NOMO-1 treated with DMSO at 0.1 percent for 48 hours (cell line): ENCODE measurements at regions not wholly inside any gene's neighbourhood (a gene's known extent, or its start where the extent isn't known, plus 50 kb on each side); places are given as distances from the start of the nearest gene placed in this dataset.

Experiments used
- DNase-seq: peaks from one replicate; lab custom pipeline; 2025; ENCODE audit not compliant: unreplicated experiment; lab: John Stamatoyannopoulos, UW

DNA sequence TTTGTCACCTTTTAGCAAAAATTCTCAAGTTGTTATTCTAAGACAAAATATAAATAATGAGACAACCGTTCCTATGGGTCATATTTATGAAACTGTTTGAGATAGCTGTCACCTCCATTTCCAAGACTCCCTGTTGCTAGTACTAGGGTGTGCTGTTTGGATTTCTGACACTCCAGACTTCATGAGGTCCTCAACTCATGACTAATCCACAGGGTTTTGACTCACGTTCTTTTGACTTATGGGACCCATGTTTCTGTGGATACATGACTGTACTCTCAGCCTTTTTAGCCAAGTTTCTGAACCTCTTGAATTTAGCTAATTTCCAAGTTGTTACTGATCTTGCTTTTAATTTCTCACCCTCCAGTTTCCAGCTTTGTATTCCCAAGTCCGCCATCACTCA lies 178.7 kb upstream of the FAM98A start:
- DNase-seq = no peak

DNA sequence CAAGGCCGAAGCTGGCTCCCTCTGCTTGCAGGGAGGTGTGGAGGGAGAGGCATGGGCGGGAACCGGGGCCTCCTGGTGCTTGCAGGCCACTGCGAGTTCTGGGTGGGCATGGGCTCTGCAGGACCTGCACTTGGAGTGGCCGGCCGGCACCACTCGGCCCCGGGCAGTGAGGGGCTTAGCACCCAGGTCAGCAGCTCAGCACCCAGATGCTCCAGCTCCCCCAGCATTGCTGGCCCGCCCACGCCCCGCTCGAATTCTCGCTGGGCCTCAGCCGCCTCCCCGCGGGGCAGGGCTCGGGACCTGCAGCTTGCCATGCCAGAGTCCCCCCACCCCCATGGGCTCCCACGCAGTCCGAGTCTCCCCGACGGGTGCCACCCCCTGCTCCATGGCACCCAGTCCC lies 176.2 kb upstream of the FAM98A start:
- DNase-seq = no peak

DNA sequence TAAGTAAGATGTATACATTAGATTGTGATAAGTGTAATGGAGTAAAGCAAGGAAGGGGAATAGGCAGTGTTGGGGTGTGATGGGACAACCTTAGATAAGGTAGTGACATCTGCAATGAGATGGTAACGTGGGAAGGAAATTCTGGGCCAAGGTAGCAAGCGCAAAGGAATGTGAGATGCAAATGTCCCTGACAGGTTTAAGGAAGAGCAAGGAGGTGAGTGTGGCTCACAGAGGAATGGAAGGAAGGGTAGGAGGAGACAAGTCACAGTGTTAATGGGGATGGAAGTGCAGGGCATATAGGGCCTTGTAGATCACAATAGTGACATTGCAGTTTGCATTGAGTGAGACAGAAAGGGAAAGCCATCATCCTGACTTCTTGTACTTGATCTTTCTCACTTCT lies 170.9 kb upstream of the FAM98A start:
- no peak for DNase-seq

DNA sequence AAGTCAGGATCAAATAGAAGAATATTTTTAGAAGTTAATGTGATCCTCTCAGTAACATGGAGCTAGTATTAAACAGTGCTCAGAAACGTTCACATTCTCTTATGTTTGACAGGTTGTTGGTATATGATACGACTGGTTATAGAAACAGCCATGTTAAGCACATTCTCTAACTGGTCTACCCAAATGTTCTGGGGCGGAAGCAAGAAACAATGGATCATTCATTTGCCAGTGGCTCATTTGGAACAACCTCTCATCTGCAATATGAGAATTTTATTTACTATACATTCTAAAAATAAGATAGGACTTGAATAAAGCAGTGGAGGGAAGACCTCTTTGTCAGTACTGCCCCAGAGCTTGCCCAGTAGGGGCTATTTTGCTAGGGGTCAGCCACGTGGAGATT lies 167.1 kb upstream of the FAM98A start:
- no peak for DNase-seq

DNA sequence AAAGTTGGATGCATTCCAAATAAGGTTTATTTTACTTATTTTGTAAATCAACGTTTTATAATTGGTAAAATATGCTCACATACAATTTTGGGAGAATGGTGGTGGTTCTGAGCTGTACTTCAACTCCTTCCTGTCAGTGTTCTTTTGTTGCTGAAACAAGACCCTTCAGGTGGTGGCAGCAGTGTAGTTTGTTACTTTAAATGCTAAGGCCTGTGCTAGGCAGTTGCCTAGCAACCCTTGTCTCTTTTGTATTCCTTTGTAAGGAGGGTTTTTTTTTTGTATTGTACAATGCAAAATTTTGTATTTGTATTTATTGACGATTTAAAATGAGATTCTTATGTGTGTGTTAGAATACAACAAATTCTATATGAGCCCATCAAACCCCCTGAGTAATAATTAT lies 166.0 kb upstream of the FAM98A start:
- no peak for DNase-seq

DNA sequence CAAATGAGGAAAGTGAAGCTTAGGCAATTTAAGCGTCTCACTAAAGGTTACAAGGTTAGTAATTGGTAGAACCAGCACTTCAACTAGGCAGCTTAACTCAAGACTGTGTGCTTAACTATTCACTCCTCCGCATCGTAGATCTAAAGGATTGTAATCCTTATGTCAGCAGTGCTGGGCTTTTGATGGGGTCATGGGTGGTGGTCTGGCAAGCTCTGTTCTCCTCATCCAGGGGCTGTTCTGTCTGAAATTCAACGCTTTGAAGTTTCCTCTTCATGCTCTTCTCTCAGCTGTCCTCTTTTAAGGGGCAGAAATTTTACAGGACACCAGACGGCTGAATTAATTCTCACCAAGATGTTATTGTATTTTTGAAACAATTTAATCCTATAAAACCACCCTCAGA lies 165.5 kb upstream of the FAM98A start:
- no peak for DNase-seq

DNA sequence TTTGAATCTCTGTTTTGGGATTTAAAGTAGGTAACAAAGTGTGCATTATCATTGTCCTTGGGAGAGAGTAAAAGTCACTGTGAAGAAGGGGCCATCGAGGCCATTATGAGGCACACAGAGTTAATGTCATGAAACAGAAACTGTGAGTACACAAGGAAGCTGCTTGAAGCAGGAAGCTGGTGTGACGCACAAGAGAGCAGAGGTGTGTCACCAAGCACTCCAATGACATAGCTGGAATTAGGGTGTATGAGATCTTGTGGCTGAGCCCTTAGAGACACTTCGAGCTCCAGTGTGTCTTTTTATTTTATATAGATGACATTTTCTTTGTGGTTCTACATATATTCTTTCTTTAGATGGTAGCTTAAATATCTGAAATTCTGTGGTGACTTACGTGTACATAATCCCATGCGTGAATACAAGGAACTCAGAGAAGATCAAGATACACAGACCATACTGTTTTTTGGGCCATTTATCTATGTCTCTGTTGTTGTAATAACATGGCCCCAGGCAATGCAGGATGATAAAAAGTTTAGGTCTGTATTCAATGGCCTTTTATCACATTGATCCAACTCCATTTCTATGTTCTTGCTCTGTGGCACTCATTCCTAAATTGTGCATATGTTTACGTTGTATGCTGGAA lies 164.7 kb upstream of the FAM98A start:
- no peak for DNase-seq

DNA sequence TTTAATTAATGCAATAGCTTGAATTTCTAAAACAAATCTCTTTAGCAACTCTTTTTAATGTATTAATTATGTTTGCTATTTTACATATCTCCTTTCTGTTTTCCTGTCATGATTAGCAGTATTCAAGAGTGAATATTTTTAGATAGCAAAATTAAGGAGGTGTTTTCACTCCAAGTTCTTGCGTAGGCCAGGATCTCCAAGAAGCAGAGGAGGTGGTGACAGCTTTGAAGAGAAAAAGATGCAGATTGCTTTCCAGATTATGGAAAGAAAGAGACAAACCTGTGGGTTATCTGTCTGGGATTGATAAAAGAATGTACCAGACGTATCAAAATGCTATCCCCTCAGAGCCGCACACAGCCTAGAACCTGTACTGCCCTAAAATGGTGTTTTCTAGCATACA lies 163.5 kb upstream of the FAM98A start:
- DNase-seq = no peak

DNA sequence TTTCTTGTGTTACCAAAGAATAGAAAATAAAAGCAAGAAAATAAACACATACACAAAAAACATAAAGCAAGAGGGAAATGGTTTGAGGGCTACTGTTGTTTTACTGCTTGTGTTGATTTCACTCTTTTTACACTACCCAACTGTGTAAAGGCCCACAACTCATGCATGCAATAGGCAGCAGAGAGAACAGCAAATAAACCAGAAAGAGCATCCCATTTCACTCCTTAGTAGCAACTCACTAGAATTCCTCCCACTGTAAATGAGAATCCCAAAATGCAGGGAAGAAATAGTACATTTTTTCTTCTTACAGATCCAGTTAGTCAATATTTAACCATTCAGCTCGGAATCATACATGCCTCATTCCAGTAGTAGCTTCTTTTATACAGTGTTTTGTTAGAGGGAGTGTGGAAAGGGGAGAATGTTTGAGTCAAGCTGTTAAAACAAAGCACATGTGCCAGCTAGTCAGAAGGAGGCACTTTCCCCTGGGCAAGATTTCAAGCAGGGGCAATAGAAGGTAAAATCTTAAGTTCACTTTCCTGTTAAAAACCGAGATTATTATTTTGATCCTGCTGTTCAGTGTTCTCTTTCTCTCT lies 147.2 kb upstream of the FAM98A start:
- DNase-seq = no peak

DNA sequence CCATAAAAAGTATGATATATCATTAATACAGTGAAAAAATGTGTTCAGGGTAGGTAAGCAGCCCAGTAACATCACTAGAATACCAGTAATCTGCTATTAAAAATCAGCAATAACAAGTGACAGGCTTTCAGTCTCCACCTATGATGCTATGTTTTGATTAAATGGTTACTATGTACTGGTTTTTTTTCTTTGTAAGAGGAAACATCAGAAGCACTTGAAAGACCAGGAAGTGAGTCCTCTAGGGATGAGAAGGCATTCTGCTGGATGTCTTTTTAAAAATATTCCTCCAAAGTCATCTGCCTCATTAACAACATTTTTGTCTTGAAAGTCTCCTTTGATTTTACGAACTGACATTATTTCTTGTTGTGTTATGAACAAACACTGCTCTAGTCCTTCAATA lies 136.0 kb upstream of the FAM98A start:
- no peak for DNase-seq

DNA sequence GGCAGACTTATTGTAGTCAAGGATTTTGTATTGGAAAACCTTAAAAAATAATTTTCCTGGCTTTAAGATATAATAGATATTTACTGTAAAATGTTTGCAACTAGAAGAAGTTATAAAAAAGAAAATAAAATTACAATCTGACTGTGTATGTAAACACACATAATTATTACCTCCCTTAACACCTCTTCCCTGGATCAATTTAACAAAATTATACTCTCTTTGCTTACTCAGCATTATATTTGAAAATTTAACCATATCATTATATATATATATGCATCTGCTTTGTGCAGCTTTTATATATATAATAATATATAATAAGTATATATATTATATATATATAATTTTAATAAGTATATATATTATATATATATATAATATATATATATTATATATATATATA lies 131.7 kb upstream of the FAM98A start:
- no peak for DNase-seq

DNA sequence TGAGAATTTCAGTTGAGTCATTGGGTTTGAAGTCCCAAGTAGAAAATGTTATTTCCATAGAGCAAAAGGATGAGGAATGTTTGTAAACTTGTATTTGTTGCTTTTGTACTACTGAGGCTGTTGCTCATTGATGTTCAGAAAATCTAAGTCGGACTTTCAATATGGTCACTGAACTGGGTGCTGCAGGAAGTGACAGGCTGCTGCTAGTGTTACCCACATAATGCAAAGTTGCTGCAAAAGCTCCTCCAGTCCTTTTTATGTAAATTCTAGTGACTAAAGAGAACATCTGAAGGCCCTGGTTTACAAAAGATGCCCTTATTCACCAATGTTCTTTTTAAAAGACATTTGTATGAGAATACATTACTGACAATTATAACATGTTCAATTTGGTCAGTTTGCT lies 131.1 kb upstream of the FAM98A start:
- DNase-seq = no peak

DNA sequence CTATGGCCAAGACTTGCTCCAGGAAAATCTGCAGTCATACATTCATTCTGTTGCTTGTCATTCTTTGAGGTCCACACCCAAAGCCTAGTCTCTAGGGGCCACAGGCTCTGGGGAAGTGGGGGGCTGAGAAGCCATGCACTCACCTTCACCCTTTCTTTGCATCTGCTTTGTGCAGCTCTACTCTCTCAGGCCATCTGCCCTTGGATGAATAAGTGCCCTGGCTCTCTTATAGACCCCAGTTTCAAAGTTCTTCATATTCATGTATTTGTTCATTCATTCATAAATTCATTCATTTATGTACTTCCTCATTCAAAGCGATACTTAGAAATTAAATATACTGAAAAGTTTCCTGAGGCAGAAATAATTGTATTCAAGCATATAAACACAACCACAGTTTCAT lies 130.3 kb upstream of the FAM98A start:
- DNase-seq = no peak

DNA sequence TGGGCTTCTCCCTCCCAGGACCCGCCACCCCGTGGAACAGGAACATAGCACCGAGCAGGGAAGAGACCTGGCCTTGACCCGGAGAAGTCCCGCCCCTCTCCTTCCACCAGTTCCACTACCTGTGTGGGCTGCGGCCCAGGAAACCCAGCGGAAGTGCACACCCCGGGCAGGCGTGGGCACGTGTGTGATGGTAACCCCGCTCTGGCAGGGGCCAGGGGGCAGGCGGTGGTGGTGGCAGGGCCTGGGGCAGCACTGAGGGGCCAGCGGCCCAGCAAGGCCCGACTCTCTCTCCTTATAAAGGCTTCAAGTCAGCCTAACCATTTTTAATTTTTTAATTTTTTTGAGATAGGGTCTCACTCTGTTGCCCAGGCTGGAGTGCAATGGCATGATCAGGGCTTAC lies 129.0 kb upstream of the FAM98A start:
- no peak for DNase-seq

DNA sequence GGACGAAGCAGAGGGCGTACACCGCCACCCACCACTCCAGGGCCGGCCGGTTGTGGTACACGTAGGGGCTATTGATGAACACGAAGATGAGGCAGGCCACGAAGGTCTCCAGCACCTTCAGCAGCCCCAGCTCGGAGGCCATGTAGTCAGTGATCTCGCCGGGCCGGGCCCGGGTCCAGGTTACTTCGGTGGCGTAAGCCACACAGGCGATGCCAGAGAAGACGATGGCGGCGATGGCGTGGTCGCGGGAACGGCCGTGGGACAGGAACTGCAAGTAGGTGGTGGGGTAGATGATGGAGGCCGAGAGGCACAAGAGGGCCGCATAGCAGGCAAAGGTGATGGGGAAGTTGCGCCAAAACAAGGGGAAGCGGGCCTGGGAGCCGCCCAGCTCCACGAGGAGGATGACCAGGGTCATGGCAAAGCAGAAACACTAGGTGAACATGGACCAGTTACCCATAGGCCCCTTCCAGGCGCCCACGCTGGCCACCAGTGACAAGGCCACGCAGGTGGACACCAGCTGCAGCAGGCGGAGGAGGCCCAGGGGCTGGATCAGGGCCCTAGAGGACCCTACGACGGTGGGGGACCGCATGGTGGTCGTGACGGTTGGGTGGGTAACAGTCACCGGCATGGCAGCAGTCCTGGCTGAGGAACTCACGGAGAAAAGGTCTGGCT lies 128.4 kb upstream of the FAM98A start:
- no peak for DNase-seq

DNA sequence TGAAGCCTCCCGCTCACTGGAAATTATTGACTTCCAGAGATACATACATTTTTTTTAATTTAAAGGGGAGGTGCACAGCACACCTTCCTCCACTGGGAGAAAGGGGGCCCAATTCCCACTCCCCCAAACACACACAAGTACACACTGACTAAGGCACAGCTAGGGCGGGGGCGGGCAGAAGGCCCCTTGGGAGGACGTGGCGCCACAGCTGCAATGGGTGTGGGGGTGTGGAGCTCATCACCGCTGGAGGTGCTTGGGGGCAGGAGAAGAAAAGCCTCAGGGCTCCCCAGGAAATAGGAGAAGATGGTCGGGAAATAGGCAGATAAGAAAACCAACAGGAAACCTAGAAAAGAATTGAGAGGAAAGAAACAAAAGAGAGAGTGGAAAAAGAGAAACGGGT lies 127.3 kb upstream of the FAM98A start:
- DNase-seq = no peak

DNA sequence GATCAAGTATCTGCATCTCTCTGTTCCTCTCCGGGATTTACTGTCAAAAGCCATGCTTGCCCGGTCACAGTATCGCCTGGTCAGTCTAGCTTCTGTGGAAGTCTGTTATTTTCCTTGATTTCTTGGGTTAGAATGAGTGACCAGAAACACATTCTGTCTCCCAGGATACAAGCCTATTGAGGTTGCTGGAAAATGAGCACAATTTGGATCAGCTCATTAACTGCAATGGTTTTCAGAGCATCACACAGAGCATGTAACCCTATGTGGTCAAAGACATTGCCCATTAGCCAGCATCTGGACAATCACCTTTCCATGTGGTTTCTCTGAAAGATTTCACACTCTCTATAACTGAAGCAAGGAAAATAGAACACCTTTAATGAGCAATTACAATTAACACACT lies 124.2 kb upstream of the FAM98A start:
- no peak for DNase-seq

DNA sequence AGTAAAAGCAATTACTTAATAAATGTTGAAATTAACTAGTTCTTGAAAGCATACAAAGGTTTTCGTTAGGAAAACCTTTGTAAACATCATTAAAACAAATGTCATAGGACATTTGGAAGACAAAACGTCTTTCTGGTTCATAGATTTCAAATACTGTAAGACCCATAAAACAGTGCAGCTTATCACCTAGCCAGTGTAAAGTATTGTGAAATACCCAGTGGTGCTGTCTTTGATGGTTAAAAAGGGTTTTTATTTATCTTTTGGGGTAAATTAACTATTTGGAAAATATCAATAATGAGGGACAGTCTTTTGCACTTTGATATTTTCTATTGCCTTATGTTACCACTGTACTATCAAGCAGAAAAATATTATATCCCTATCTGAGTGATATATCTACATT lies 120.0 kb upstream of the FAM98A start:
- DNase-seq = no peak

DNA sequence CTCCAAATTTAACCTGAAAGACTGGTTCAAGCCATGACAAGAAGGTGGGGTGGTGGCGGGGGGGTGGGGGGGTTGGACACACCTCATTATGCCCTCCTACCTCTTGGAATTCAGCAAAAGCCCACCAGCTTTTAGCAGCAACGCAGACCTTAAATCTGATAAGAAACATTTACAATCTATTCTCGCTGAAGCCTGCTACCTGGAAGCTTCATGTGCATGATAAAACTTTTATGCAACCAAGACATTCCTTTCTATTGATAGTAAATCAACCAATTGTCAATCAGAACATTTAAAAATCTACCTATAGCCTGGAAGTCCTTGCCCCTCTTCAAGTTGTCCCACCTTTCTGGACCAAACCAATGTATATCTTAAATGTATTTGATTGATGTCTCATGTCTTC lies 113.6 kb upstream of the FAM98A start:
- no peak for DNase-seq

DNA sequence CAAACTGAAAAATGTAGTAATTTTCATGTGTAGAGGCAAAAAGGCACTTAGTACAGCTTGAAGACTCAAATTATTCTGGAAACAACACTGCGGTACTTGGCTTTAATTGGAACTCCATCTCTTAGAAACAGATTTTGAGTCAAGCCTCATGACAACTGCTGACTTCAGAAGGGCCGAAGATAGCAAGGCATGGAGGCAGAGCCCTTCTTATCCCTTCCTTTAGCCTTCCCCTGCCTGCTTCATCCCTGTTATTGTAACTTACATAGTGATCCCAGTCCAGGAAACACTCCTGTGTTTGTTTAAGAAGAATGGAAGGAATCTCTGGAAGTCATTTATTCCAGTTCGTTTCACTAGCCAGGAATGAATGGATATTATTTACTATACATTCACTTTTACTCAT lies 110.9 kb upstream of the FAM98A start:
- no peak for DNase-seq

DNA sequence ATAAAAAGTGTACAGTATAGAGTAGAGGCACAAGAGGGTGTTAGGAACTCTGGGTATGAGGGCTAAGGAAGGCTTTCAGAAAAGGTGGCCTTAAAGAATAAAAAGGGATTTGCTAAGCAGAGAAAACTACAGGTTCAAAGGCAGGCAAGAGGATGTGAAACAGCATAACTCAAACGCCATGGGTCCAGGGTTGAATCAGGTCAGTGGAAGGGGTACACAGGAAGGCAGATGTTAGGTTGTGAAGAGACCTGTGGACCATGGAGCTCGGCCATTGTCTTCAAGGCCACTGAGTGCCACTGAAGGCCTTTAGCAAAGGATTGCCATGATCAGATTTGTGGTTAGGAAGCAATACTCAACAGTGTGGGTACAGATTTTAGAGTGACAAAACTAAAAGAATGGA lies 108.2 kb upstream of the FAM98A start:
- no peak for DNase-seq

DNA sequence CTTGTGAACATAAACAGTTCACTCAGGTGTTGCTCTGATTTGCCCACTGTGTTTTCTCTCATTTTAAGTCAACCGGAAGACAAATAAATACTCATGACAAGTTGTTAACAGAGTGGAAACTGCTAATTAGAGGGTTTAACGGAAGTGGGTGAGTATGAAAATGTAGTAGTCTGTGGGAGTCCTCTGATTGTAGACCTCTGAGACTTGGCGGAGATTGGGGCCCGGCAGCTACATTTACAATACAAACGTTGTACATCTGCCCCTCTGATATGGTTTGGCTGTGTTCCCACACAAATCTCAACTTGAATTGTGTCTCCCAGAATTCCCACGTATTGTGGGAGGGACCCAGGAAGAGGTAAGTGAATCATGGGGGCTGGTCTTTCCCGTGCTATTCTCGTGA lies 107.3 kb upstream of the FAM98A start:
- DNase-seq = no peak

DNA sequence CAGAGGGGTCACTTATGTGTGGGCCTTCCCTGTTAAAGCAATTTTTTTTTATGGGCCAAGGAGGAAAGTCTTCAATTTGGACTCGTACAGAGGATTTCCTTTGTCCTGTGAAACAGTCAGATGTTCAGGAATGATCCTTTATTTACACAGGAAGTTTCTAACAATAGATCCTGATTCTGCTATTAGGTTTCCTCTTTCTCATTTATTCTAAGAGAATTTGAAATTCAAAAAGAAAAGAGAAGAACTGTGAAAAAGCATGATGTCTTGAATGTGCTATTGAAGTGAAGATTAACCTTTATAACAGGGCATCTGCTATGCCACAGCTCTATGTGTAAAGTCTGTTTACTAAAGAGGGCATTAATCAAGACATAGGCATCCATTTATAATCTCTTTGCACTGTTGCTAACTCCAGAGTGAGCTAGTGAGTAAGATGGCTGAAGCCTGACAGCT lies 105.3 kb upstream of the FAM98A start:
- no peak for DNase-seq
